Stimulated activated CD8-positive, alpha-beta memory T cell treated with anti-CD3 and anti-CD28 coated beads, Interleukin-15, amount 100 ng/mL, for 48 hours (primary cell): ENCODE measurements at regions not wholly inside any gene's neighbourhood (a gene's known extent, or its start where the extent isn't known, plus 50 kb on each side); places are given as distances from the start of the nearest gene placed in this dataset.

Experiments
- DNase-seq, 2 donors: peaks; one replicate each; pipeline ENCODE4 v3.0.0-alpha.2; 2020; ENCODE audit warnings: low read depth in 2 of 2

DNA sequence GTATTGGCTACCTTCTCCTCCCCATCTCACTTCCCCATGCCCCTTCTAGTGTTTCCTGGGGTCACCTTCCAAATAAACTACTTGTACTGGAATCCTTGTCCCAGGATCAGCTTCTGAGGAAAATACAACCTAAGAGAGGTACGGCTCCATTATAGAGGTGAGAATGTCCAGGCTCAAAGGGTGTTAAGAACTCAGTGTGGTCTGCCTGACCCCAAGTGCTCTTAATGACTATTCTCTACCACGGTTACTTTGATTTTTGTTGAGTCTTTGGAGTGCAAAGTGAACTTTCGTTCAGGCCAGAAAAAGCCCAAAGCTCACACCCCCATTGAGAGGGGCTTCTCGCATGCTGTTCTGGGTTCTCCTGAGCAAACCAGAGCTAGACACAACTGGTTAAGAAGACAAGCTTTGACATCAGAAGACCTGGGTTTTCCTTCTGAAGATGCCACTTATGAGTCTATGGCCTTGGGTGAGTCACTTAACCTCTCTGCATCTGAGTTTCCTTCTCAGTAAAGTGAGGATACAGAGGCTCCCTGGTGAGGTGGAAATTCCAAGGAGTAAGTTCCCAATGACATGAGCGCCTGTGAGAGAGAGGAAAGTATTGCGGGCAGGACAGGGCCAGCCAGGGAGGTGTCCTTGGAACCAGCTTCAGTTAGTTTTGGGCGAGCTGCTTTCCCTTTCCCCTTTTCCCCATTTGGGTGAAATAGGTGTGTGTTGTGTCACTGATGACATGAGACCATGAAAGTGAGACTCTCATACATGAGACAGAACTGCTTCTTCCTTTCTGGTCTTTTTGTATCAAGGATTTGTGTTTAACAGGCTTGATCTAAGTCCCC is 475.0 kb upstream of the PROK2 start:
- DNase-seq: peak; percentile 17 to 30

DNA sequence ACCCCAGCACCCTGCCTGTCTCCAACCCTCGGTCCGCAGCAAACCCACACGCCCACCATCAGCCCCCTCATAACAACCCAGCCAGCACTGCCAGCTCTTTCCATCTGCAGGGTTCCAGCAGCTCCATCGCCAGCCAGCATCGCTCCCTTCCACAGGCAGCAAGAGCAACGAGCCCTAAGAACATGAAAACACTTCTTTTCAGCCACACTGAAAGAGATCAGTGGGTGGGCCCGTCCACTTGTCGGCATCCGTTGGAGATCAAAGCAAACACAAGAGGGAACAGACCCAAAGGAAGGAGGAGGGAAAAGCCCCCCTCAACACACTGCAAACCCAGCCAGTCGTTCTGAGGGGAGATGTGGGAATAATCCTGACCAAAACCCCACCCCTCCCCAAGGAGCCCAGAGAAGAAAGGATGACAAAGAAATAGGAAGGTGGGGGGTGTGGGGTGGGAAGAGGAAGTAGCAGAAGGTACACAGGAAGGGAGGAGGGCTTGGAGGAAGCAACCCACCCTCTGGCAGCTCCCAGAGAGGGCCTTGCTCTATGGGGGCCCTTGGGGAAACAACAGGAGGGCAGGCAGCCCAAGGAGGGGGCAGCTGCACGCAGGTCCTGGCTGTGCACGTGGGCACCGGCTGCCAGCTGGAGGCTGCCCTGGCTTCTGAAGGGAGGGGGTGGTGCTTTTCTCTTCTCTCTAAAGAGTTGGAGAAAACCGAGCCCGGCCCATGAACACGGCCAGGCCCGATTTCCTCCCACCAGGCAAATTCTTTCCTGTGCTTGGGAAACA is 473.6 kb upstream of the PROK2 start:
- no peak for DNase-seq

DNA sequence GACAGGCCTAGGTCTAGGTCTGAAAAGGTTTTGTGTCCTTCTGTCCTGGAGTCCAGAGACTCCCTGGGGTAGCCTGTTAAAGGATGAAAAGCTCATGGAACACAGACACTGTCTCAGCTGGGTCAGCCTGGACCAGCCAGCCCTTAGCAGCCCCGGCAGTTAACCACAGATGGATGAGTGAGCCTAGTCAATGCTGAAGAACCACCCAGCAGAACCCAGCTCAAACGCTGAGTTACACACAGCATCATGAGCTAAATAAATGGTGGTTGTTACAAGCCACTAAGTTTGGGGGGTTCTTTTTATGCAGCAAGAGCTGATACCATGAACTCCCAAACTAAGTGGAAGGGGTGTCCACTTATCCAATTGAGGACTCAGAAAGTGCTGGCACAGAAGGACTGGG is 472.8 kb upstream of the PROK2 start:
- DNase-seq: no peak

DNA sequence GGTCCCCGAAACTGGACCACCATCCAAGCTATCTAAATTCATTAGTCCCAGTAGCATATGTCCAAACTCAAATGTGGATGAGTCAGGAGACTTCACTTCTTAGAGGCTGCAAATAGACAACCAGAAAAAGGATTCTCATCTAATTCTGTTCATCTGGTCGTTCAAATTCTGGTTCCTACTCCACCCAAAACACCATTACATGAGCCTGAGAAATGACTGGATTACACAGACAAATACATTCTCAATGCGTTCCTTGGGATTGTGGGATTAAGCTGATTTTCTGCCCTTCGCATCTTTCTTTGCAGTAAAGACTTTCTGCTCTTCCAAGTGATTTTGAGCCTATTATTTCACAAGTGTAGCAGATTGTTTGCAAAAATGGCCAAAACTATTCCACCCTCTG is 472.3 kb upstream of the PROK2 start:
- no peak for DNase-seq

DNA sequence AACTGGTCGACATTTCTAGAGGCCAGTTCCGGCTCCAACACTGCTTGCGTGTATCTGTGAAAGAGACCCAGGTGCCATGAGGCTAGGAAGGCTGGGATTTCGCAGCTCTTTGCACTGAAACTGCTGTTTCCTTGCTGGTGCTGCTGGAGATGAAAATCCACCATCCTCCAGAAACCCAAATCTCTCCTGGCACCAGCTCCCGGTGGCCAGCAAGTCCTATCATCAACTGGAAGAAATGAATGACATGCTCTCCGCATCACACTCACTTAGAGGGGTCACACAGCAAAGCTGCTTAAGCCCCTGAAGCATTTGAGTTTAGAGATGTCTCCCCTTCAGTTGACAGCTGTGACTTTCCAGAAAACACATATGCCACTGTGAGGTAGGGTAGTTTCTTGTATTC is 471.8 kb upstream of the PROK2 start:
- DNase-seq: no peak

DNA sequence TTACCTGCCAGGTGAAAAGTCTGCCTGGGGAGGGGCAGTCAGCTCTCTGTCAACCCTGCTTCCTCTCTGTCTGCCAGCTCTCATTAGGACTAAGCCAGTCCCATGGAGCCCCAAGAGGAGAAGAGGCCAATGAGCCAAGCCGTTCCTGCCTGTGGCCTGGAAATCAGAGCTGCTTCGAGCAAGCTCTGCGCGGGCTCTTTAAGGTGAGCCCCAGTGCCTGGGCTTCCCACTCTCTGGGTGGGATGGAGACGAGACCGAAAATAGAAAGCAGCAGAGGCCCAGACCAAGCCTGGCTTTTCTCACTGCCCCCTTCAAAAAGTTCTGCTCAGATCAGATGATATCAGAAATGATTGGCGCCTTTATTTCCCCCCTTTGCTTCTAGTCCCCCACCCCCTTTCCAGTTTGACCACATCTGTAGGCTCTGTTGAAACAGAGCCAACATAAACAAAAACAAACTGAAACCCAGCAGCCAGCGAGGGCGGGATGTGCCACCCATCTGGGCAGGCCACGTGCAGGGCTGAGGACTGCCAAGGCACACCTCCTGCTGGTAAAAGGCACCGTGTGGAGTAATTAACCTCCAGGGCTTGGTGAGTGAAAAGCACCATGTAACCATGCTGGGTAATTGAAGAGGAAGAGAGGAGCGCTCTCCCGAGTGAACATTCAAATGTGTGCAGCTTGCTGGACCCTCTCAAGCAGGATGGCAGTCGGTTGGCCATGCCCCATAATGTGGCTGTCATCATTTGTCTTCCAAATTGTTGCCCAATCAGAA is 471.0 kb upstream of the PROK2 start:
- no peak for DNase-seq

DNA sequence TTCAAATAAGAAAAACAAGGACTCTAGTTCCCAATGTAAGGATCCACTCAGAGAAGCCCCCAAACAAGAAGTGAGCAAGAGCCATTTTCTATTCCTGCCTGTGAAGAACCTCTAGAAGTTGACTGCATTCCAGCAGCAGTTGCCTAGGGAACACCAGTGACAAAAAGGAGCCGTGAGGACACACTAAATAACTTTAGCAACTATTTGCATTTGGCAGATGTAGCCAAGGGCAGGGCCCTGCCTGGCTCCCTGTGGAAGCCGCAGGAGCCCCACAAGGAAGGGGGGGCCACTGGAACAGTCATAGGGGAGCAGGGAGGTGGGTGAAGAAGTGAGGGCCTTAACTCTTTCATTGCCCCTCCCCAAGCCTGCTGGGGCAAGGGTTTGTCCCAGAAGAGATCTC is 470.2 kb upstream of the PROK2 start:
- no peak for DNase-seq

DNA sequence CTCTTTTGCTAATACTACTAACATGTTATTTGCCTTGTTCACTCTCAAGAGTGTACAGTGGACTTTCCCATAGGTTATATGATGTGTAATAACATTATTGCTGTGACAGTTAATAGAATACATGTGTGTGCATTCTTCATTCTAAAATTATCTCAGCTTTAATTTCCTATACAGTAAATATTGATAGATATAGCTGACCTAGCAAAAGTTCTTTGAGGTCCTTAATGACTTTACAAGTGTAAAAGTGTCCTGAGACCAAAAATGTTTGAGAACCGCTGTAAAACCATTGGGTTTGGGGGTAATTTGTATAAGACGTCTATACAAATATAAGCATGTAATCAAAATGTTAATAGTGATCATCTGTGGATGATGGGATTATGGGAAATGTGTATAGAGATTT is 469.5 kb upstream of the PROK2 start:
- DNase-seq: no peak

DNA sequence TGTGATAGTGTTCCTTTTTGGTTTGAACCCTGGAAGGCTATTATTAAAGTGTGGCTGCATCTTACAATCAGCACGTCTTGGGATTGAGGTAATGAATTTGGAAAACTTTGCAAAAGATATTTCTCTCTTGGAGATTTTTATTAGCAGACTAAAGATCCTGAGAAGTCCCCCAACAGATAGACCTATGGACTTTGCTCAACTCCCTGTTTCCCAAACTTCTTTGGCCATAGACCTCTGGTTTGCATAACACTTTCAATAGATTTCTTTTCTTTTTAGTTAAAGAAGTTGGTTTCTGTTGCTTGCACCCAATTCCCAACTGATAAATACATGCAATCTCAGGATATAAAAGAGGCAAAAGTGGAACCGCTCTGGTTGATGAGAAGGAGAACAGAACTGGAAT is 465.8 kb upstream of the PROK2 start:
- DNase-seq: no peak

DNA sequence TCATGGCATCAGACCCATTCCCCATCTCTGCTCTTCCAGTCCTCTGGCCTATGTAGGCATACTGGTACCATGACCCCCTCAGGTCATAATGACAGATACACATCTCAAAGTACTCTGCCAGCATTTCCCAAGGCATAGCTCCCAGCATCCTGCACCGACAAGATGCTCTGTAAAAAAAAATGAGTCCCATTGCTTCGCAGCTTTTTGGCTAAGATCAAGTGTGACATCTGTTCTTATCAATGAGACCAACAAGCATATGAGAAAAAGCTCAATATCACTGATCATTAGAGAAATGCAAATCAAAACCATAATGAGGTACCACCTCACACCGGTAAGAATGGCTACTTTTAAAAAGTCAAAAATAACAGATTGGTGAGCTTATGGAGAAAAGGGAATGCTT is 463.9 kb upstream of the PROK2 start:
- no peak for DNase-seq

DNA sequence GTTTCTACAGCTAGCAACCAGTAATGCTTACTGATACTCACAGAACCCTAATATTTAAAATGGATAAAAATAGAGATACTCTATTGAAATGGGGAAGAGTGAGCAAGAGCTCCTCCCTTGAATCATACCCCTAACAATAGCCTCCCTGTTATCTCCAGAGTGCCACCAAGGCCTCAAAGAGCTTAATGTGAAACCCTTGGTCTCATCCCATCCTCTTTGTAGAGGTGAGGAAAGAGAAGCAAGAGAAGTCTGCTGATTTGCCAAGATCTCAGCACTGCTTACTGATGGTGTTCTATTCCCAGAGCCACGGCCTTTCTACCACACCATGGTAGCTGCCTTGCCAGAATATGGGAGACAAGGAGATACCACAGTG is 463.4 kb upstream of the PROK2 start:
- DNase-seq: no peak

DNA sequence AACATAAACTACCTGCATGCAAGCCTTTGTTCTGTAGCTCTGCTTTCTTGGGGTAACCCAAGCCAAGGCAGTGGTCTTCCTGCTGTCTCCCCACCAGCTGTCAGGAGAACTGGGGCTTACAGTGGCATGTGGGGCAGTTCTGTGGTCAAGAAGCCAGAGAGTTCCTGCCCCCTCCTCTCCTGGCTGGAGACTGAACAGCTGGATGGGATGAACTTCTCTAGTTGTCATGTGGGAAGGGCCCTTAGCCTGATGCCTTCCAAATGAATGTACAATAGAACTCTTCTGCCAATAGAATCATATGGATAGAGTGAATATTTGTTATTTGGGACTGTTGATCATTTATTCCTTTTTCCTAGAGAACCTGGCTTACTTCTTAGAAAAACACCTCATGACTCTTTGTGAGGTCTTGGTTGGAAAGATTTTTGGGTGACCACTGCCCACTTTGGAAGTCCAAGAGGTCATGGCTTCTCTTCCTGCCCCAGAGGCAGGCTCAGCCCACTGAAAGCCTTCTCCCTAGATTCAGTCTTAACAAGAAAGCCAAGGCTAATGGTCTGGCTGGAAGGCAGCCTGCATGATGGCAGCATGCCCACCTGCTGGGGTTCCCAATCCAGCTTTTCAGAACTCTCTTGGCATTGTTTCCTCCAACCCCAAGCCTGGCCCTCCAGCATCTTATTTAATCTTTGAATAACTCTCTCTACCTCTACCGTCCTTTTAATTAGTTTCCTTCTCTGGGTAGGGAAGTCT is 462.9 kb upstream of the PROK2 start:
- no peak for DNase-seq

DNA sequence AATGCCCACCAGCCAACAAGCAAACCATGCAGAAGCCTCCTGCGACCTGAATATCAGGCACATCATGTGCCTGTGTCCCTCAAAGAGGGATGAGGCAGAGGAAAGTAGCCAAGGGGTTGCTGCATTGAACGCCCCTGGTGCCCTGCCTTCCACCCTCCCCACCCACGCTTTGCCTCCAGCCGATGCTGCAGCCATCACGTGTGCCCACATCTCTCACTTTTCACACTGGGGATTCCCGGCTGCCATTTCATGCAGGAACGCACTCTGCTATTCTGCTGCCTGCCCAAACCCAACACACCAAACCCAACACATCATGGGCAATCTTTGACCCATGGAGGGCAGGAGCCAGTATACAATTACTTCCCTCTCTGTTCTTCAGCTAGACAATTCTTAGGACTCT is 462.2 kb upstream of the PROK2 start:
- no peak for DNase-seq

DNA sequence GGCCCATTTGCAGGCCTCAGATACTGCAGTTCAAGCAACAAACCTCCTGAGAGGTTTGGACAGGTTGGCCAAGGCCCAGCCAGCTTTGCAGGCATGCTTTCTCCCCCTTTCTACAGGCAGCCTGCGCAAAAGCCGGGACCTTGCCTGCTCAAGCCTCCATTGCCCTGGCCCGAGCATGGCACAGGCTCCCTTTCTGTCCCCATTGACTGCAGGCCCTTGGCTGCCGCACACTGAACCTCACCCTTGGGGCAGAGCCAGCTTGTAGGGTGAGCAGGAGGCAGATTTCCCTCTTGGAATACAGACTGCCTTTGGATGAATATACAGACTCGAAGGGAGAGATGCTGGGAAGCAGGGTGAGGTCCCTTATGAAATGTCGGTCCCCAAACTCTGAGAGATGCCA is 461.7 kb upstream of the PROK2 start:
- DNase-seq: no peak

DNA sequence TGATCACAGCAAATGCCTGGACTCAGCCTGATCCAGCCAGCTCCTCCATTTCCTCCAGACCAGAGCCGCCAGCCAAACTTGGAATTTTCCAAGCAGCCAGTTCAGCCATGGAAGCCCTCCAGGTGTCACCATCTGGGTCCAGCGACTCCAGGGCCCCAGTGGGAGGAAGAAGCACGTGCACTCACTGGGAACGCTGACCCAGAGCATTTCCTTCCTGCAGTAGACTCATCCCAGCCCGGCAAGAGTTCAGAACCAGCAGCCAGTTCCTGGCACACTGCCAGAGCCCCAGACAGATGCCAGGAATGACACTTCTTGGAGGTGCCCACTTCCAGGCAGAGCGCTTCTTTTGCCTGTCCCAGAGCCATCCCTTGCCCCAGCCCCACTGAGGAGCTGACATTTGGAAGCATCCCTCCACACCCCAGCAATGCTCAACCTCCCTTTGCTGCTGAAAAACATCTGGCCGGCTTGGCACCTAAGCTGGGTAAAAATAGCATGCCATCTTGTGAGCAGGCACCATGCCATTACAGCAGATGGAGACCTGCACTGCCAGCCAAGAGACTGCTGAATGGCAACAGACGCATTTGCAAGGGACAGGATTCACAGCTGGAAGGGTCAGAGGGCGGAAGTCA is 460.3 kb upstream of the PROK2 start:
- no peak for DNase-seq

DNA sequence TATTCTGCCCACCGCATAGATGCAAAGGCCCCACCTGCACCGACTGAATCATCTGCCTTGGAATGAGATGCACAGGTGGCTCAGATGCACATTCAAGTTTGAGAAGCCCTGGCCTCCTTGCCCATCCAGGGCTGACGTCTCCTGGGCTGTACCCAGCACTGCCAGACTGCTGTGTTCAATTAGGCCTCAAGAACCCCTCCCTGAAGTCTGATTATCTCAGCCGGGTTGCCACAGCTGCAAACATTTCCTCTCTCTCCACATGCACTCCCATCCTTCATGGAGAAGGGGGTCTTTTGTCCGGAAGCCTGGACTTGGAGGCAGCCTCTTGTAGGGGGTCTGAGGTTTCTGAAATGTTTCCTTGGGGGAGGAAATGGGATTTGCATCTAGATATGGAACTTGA is 459.4 kb upstream of the PROK2 start:
- DNase-seq: no peak

DNA sequence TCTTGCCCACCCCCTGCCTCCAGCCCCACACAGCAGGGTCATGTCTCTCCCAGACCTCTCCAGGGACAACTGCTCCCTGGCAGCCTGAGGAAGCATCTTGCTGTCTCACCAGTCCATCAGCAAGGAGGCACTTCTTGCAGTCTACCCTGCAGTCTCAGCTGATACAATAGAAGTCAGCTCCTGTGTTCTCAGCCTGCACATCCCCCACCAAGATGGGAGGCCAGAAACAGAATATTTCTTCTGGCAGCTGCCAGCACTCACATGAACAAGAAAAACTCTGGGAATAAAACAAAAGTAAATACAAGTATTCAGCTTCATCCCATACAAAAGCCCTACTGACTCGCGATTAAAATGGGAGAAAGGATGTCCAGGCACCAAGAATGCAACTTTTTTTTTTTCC is 457.4 kb upstream of the PROK2 start:
- DNase-seq: no peak

DNA sequence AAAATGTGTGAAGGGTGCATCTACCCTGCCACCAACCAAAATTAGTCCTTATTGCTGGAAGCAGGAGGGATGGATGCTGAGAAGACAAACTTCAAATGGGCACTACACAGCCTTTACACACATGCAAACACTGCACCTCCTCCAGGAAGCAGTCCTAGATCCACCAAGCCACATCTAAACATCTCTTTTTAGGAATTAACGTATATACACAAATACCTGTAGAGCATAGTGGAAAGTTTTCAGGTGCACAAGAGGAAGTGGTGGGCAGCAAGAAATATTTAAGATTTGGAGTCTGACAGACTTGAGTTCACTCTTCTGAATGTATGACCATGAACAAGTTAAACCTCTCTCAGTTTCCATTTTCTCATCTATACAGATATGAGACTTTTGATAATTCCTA is 456.6 kb upstream of the PROK2 start:
- no peak for DNase-seq

DNA sequence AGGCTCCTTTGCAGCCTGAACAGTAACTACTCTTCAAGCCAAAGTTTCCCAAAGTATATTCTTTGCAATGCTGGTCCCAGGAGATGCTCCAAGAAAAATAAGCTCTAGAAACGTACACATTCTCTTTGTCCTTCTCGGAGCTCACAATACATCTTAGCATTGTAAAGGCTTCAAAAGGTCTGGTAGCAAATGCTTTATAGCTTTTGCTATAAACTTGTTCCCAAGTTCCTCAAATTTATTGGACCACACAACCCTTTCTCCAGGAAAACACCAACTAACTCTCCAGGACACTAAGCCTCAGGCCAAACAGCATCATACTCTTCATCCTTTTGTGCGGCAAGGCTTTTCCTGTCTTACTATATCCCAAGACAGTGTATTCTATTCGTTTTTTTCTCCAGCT is 455.6 kb upstream of the PROK2 start:
- no peak for DNase-seq

DNA sequence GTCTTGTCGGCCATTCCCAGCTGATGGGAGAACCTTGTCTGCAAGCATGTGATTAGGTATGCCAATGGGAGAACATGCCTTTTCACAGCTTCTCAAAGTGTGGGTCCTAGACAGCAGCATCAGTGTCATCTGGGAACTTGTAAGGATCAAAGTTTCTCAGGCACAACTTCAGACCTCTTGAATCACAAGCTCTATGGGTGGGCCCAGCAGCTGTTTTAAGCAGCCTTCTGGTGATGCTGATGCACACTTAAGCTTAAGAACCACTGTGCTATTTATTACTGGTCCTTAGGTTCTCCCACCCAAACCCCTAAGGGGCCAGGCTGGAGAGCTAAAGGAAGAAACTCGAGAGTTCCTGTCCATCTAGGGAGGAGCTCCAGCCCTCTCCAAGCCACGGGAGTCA is 453.9 kb upstream of the PROK2 start:
- DNase-seq: no peak

DNA sequence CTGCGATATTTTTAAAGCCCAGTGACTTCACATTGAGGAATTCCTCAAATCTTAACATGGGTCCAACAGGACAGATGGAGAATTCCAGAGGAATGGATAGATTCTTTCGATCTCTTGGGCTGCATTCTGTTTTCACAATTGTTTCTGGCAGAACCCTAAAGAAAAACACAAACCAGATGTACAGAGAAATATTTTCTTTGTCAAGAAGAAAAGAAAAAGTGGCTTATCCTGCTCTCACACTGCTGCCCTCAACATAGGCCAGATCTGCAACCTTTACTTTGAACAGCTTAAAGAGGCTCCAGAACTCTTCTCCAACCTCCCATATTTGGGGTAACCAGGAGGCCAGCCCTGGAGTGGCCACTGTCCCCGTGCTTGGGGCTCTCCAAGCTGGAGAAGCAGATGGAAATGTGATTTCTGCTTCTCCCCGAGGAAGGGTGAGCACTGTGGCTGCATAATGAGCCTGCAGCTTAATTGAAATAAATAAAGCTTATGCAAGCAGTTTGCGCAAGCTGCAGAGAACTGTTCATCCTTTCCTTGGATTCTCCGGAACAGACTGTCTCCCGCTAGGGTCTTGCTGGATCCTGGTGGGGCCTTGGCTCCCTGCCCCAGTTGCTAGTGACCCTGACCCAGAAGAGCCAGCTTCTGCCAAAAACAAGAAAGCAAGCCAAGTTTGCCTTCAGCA is 453.2 kb upstream of the PROK2 start:
- DNase-seq: no peak
